NCI-H1092 treated with DMSO at 0.1 percent for 48 hours (cell line): ENCODE measurements at regions not wholly inside any gene's neighbourhood (a gene's known extent, or its start where the extent isn't known, plus 50 kb on each side); places are given as distances from the start of the nearest gene placed in this dataset.
"Not testable (repeated sequence)": the region's sequence is repeated elsewhere in the genome, so short reads cannot be mapped to it uniquely, and the experiment has no call there.

ENCODE experiments used
- DNase-seq: peaks from one replicate; lab custom pipeline; 2025; lab: John Stamatoyannopoulos, UW

- DNase-seq: no peak
Observed at GRCh38 chr9:135384226-135384625, 95.4 kb upstream of the PPP1R26 start.

- not testable (repeated sequence) for DNase-seq
Observed at GRCh38 chr9:135384815-135385405, 94.7 kb upstream of the PPP1R26 start.

GRCh38 chr9:135385793-135386192 is 93.8 kb upstream of the PPP1R26 start:
- no peak for DNase-seq

- DNase-seq: no peak
Observed at GRCh38 chr9:135387976-135388375, 91.6 kb upstream of the PPP1R26 start.

GRCh38 chr9:135388530-135388929 is 91.1 kb upstream of the PPP1R26 start:
- DNase-seq: no peak

- no peak for DNase-seq
Observed at GRCh38 chr9:135391759-135392158, 87.8 kb upstream of the PPP1R26 start.

GRCh38 chr9:135392511-135392910 is 87.1 kb upstream of the PPP1R26 start:
- no peak for DNase-seq

GRCh38 chr9:135394131-135394530 is 85.5 kb upstream of the PPP1R26 start:
- no peak for DNase-seq

GRCh38 chr9:135394699-135395645 is 84.6 kb upstream of the PPP1R26 start:
- peak; percentile 33 for DNase-seq

GRCh38 chr9:135397142-135397541 is 82.4 kb upstream of the PPP1R26 start:
- no peak for DNase-seq

GRCh38 chr9:135399000-135399649 is 80.5 kb upstream of the PPP1R26 start:
- no peak for DNase-seq

GRCh38 chr9:135400496-135400895 is 79.1 kb upstream of the PPP1R26 start:
- DNase-seq: no peak

- no peak for DNase-seq
Observed at GRCh38 chr9:135401218-135401617, 78.4 kb upstream of the PPP1R26 start.

- no peak for DNase-seq
Observed at GRCh38 chr9:135402048-135402738, 77.4 kb upstream of the PPP1R26 start.

- no peak for DNase-seq
Observed at GRCh38 chr9:135402739-135403695, 76.6 kb upstream of the PPP1R26 start.

- no peak for DNase-seq
Observed at GRCh38 chr9:135403733-135404450, 75.7 kb upstream of the PPP1R26 start.

GRCh38 chr9:135404451-135405144 is 75.0 kb upstream of the PPP1R26 start:
- no peak for DNase-seq

GRCh38 chr9:135405145-135405464 is 74.5 kb upstream of the PPP1R26 start:
- DNase-seq: not testable (repeated sequence)

- no peak for DNase-seq
Observed at GRCh38 chr9:135408476-135409254, 70.9 kb upstream of the PPP1R26 start.
